GM18502 (cell line): ENCODE measurements at regions not wholly inside any gene's neighbourhood (a gene's known extent, or its start where the extent isn't known, plus 50 kb on each side); places are given as distances from the start of the nearest gene placed in this dataset.

ENCODE experiments used
- ATAC-seq: cut with Tn5 transposase; IDR thresholded peaks from one replicate; pipeline ENCODE4 v1.9.1; 2021; ENCODE audit warnings: mild to moderate bottlenecking; ENCODE audit not compliant: unreplicated experiment, poor library complexity

DNA sequence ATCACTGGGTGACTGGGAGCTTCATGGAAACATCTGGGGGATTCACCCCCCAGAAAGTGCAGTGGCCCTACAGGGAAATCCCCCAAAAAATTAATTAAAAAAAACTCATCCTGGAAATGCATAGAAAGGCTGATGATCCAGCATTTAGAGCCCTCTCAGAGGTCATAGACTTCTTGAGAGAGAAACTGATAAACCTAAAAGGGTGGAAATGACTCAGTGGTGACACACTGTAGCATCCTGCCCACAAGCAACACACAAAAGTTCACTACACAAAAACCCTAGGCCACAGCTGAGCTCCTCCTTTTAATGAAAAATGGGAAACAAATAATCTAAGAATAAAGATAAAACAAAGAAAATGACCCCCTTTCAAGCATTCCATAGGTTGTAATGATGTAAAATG is 911.5 kb downstream of the GLUD2 start:
- no peak for ATAC-seq

- ATAC-seq: no peak
These were observed 928.3 kb downstream of the GLUD2 start for GRCh38 chrX:121975671-121976070.

- no peak for ATAC-seq
These were observed 939.8 kb downstream of the GLUD2 start for GRCh38 chrX:121987163-121987562.

DNA sequence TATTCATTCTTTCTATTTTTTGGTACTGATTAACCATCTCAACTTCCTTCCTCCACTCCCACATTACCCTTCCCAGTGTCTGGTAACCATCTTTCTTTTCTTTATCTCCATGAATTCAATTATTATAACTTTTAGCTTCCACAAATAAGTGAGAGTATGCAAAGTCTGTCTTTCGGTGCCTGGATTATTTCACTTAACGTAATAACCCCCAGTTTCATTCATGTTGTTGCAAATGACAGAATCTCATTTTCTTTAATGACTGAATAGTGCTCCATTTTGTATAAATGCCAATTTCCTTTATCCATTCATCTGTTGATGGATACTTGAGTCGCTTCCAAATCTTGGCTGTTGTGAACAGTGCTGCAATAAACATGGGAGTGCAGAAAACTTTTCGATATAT is 940.4 kb downstream of the GLUD2 start:
- no peak for ATAC-seq

DNA sequence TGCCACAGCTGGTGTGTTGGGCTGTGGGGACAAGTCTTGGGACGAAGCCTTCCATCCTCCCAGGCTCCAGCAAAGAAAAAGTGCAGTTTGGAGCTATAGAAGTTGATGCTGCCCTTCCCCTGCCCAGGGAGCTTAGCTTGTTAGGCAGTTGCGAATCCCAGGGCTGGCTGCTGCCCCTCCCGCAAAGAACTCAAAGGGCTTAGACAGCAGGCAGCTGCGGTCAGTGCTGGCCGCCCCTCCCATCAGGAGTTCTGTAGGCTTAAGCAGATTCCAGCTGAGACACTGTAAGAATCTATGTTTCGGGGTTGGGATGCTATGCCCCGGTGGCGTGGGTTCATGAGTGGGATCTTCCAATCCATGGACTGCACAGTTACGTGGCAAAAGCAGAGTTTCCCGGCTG is 956.7 kb downstream of the GLUD2 start:
- ATAC-seq: no peak

DNA sequence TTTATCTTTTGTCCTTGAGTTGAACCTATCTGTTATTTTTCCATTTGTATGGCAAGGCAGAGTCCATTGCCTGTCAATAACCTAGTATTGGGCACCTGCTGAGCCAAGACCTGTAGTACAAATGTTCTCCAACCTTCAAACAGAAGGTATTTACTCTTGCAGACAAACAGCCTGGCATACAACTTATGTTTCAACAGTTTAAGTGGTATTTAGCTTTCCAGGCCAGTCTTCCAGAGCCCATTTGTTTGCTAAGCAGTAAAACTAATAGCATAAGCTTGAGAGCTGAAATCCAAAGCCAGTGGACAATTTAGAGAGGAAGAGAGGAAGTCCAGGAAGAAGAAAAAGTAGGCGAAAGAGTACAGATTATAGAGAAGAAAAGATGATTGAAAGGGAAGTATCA is 979.3 kb downstream of the GLUD2 start:
- ATAC-seq: no peak

GRCh38 chrX:122046226-122046625 is 998.8 kb downstream of the GLUD2 start:
- ATAC-seq: no peak

- ATAC-seq: no peak
These were observed 999.4 kb downstream of the GLUD2 start for GRCh38 chrX:122046815-122047214.

GRCh38 chrX:122047261-122047660 is 999.9 kb downstream of the GLUD2 start:
- no peak for ATAC-seq

DNA sequence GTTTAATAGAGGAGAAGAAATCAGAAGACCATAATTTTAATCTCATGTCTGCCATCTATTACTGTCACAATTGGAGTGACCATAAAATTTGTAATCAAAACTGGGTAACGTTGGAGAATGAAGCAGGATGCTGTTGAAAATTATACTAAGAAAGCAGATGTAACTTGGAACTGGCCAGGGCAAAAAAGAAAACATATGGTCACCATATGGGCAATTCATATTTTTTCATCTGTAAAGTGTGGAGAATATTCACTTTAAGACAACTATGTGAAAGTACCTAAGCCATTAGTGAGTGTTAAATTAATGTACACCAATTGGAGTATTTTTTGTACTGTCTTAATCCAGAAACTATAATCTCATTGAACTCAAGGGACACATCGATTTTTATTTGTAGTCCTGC is 1008.0 kb downstream of the GLUD2 start:
- ATAC-seq: no peak

DNA sequence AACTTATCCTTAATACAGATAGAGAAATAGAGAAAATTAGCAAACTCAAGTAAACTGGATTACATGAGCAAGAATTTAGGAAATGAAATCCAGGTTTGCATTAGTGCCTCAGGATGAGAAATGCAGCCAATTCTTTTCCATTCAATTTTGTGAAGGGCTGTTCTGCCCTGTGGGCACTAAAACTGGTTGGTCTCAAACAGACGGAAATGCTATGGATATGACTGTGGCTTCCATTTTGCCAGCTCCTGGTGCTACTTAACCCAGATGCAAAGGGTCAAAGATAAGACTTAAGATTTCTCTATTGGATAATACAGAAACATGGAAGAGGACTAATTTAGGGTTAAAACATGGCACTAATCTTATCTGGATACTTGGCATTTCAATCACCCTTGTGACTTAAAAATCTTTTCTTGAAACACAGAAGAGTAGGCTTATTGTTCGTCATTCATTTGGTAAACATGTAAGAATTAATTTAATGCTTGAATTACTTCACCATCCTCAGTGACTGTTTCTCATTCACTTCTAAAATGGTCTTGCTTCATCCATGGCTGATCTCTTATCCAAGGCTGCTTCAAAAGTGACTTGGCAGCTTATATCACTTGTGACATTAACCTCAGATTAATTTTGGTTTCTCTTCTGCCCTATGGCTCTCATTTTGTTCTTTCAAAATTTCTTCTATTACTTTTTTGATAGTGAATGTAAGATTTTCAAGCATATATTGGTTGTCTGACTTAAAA is 1008.7 kb downstream of the GLUD2 start:
- ATAC-seq: no peak

DNA sequence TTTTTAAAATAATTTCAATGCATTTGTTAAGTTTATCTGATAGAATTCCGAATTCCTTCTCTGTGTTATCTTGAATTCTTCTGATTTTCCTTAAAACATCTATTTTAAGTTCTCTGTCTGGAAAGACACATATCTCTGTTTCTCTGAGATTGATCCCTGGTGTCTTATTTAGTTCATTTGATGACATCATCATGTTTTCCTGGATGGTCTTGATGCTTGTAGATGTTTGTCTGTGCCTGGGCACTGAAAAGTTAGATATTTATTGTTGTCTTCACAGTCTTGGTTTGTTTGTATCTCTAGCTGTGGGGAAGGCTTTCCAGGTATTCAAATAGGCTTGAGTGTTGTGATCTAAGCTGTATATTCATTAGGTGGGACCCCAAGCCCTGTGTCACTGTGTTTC is 1028.8 kb downstream of the GLUD2 start:
- ATAC-seq: no peak

DNA sequence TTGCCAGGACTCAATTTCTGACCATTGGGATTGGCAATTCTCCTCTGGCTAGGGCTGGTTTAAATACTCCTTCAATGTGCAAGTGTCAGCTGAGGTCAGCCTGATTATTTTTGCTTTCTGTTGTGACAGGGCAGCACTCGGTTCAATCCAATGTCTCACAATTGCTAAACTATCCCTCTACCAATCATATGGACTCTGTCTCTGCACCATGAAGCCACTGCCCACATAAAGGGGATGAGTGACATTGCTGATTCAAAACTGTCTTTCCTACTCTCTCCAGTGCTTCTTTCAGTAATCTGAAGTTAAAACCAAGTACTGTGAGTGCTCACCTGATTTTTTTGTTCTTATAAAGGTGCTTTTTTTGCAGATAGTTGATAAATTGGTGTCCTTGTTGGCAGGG is 1030.7 kb downstream of the GLUD2 start:
- no peak for ATAC-seq

GRCh38 chrX:122087341-122087740 is 1039.9 kb downstream of the GLUD2 start:
- no peak for ATAC-seq

GRCh38 chrX:122091571-122091970 is 1044.2 kb downstream of the GLUD2 start:
- ATAC-seq: no peak

- ATAC-seq: no peak
These were observed 1045.0 kb downstream of the GLUD2 start for GRCh38 chrX:122092360-122092759.

DNA sequence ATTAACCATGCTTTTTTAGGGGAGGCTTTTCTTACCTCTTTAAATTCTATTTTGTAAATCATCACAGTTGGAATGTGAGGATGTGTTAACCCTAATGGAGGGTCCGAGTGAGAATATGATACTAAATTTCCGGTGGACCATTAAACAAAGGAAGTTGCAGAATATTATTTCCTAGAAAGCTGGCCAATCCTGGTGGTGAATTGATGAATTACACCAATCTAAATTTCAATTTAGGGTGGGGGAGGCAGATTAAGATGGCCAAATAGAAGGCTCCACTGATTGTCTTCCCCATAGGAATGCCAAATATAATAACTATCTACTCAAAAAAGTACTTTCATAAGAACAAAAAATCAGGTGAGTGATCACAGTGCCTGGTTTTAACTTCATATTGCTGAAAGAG is 1045.6 kb downstream of the GLUD2 start:
- no peak for ATAC-seq

GRCh38 chrX:122094611-122095010 is 1047.2 kb downstream of the GLUD2 start:
- ATAC-seq: no peak

GRCh38 chrX:122113376-122113775 is 1066.0 kb downstream of the GLUD2 start:
- ATAC-seq: no peak

GRCh38 chrX:122113896-122114295 is 1066.5 kb downstream of the GLUD2 start:
- no peak for ATAC-seq

DNA sequence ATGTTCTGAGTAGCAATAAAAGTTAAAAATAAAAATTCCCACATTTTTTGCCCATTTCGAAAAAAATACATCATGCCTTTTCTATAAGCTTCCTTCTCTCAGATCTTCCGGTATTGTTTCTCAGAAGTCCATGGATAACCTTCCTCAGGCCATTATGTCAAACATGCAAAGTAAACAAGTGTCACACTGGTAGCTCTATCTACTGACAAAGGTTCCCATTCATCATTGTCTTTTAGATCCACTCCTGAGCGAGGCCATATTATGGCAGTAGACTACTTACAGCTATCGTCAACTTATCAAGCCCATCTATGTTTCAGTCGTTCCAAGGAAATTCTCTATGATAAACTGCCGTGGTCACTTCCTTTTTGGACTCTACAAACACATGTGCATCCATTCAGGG is 1068.2 kb downstream of the GLUD2 start:
- ATAC-seq: no peak

DNA sequence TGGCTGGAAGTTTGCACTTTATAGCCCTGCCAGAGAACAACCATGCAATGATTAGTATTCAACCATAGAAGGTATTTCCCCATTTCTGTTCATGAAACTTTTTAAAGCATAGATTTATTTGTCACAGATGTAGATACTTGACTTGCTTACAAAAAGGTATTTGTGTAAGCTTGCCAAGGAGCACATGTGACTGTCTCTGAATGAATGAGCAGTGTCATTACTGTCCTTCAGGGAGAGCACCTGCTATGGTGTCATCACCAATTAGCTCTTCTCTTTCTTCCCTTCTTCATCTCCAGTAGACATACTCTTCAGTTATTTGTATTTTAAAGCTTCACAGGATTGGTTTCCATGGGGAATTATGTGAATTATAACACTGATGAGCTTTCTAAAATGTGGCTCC is 1064.7 kb upstream of the GRIA3 start:
- no peak for ATAC-seq

GRCh38 chrX:122122274-122122673 is 1061.8 kb upstream of the GRIA3 start:
- ATAC-seq: no peak
